ENCODE measurements at regions not wholly inside any gene's neighbourhood (a gene's known extent, or its start where the extent isn't known, plus 50 kb on each side); places are given as distances from the start of the nearest gene placed in this dataset.

DNA sequence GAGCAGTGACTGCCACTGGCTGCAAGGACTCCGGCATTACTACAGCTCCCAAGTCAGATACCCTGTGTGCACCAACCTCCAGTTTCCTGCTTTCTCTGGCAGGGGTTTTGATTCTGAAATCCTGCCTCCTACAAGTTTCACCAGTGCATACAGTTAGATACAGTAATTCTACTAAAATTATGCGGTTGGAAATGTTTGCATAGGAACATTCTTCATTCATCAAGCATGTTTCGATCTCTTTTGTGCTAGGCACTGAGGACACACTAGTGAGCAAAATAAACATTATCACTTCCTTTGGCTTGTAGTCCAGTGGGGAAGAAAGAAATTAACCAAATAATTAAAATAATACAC lies 152.2 kb downstream of the TMEM167A start:
- TF ChIP-seq, protein P1, sequence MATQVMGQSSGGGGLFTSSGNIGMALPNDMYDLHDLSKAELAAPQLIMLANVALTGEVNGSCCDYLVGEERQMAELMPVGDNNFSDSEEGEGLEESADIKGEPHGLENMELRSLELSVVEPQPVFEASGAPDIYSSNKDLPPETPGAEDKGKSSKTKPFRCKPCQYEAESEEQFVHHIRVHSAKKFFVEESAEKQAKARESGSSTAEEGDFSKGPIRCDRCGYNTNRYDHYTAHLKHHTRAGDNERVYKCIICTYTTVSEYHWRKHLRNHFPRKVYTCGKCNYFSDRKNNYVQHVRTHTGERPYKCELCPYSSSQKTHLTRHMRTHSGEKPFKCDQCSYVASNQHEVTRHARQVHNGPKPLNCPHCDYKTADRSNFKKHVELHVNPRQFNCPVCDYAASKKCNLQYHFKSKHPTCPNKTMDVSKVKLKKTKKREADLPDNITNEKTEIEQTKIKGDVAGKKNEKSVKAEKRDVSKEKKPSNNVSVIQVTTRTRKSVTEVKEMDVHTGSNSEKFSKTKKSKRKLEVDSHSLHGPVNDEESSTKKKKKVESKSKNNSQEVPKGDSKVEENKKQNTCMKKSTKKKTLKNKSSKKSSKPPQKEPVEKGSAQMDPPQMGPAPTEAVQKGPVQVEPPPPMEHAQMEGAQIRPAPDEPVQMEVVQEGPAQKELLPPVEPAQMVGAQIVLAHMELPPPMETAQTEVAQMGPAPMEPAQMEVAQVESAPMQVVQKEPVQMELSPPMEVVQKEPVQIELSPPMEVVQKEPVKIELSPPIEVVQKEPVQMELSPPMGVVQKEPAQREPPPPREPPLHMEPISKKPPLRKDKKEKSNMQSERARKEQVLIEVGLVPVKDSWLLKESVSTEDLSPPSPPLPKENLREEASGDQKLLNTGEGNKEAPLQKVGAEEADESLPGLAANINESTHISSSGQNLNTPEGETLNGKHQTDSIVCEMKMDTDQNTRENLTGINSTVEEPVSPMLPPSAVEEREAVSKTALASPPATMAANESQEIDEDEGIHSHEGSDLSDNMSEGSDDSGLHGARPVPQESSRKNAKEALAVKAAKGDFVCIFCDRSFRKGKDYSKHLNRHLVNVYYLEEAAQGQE (IDR thresholded peaks at IDR 0.05; ENCODE audit: insufficient read depth in 1 of 2, low read depth in 2 of 2, low read length in 1 of 2), result no peak
- no peak for TF ChIP-seq TCF7L2 (IDR thresholded peaks at IDR 0.05; ENCODE audit: low read depth, low read length)
- intact Hi-C loops (cut with micrococcal nuclease; ENCODE audit: unreplicated experiment), result no loop called here
- Histone ChIP-seq H3K9me3 (ENCODE audit: control insufficient read depth, insufficient read depth, low read depth, low read length) (no peaks in the 10 kb centered on the region), H3K27me3 (ENCODE audit: control insufficient read depth, insufficient read depth, low read length) (no peaks in the 10 kb centered on the region), H3K27ac (ENCODE audit: low read length) (no peak overlapping the region), H3K4me3 (ENCODE audit: low read depth in 2 of 2, low read length in 2 of 2) (no peak overlapping the region), H3K4me1 (ENCODE audit: control insufficient read depth, insufficient read depth, low read length) (no peaks in the 10 kb centered on the region), H3K36me3 (ENCODE audit: control insufficient read depth, insufficient read depth, low read length) (no peaks in the 10 kb centered on the region)
- in situ Hi-C loops (cut with HindIII; ENCODE audit: low pct_unique_long_range_greater_than_20kb, low sequenced_read_pairs), result no loop called here
- ChIA-PET CTCF (no interaction called here), POLR2A (no interaction called here)
- DNase-seq (ENCODE audit: low read depth, low spot score), result no peak
- ATAC-seq, result no peak
- no TSS peak for BruUV-seq (replicated peaks)

DNA sequence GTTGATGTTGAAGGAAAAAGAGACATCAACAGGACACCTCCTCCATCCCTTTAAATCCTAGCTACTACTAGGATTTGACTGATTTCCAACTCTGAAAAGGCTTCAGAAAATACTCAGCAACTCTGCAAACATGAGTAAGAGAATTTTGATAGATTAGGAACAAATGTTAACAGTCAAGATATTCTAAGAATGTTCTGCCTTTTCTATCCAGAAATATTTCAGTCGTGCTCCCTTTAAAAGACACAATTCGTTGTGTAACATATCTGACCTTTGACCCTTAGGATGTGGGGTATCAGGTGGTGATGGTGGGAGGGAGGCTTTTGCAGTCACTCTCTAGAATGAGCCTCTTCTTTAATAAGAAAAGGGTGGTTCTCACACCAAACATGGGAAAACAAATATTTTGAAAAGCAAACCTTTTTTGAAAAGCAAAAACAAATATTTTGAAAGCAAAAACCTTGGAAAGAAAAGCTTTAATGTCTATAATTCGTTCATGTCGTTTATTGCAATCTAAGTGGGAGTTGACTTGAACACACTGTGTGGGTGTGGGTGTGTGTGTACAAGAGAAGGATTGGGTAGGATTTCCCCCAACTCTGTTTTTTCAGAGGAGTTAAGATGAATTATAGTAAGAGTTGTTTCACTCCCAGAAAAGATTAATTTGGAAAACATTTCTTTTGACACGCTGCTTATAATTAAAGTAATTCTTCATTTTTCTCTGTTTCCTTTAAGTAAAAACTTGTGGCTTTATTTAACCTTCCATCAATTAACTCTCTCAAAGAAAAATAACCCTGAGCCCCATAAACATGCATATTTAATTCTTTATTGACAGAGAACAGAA lies 152.8 kb downstream of the TMEM167A start:
- intact Hi-C loops (cut with micrococcal nuclease; ENCODE audit: unreplicated experiment), result no loop called here
- H3K9me3 ChIP-seq (ENCODE audit: control insufficient read depth, insufficient read depth, low read depth, low read length), result no peaks in the 10 kb centered on the region
- no TSS peak for BruUV-seq (replicated peaks)
- H3K4me1 ChIP-seq (ENCODE audit: control insufficient read depth, insufficient read depth, low read length), result no peaks in the 10 kb centered on the region
- H3K27me3 ChIP-seq (ENCODE audit: control insufficient read depth, insufficient read depth, low read length), result no peaks in the 10 kb centered on the region
- no peak for DNase-seq (ENCODE audit: low read depth, low spot score)
- H3K36me3 ChIP-seq (ENCODE audit: control insufficient read depth, insufficient read depth, low read length), result no peaks in the 10 kb centered on the region
- ATAC-seq, result no peak
- ChIA-PET CTCF (no interaction called here), POLR2A (no interaction called here)
- no peak overlapping the region for H3K4me3 ChIP-seq (ENCODE audit: low read depth in 2 of 2, low read length in 2 of 2)
- H3K27ac ChIP-seq (ENCODE audit: low read length), result no peak overlapping the region
- in situ Hi-C loops (cut with HindIII; ENCODE audit: low pct_unique_long_range_greater_than_20kb, low sequenced_read_pairs), result no loop called here
- TF ChIP-seq TCF7L2 (IDR thresholded peaks at IDR 0.05; ENCODE audit: low read depth, low read length) (no peak), SIN3A (IDR thresholded peaks at IDR 0.05; ENCODE audit: borderline replicate concordance, insufficient read depth, low read depth, low read length) (no peak), POLR2AphosphoS5 (IDR thresholded peaks at IDR 0.05; ENCODE audit: low read depth, low read length) (no peak)
- TF ChIP-seq, protein P1 (IDR thresholded peaks at IDR 0.05; ENCODE audit: insufficient read depth in 1 of 2, low read depth in 2 of 2, low read length in 1 of 2), result no peak
- TF ChIP-seq, protein P2, sequence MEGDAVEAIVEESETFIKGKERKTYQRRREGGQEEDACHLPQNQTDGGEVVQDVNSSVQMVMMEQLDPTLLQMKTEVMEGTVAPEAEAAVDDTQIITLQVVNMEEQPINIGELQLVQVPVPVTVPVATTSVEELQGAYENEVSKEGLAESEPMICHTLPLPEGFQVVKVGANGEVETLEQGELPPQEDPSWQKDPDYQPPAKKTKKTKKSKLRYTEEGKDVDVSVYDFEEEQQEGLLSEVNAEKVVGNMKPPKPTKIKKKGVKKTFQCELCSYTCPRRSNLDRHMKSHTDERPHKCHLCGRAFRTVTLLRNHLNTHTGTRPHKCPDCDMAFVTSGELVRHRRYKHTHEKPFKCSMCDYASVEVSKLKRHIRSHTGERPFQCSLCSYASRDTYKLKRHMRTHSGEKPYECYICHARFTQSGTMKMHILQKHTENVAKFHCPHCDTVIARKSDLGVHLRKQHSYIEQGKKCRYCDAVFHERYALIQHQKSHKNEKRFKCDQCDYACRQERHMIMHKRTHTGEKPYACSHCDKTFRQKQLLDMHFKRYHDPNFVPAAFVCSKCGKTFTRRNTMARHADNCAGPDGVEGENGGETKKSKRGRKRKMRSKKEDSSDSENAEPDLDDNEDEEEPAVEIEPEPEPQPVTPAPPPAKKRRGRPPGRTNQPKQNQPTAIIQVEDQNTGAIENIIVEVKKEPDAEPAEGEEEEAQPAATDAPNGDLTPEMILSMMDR (IDR thresholded peaks at IDR 0.05), result no peak
